Coronary artery (tissue), 2 donors: ENCODE measurements at regions not wholly inside any gene's neighbourhood (a gene's known extent, or its start where the extent isn't known, plus 50 kb on each side); places are given as distances from the start of the nearest gene placed in this dataset.

Experiments used
- DNase-seq: peaks from one replicate; pipeline ENCODE4 v3.0.0-alpha.2; 2017; ENCODE audit warnings: low spot score
- H3K27ac ChIP-seq, 2 donors: fragments of 200-600 bp; sonication (generic); one replicate each; pipeline ENCODE4 v1.5.1; 2016 to 2019
- H3K4me3 ChIP-seq: fragments of 200-600 bp; sonication (generic); 2 replicates; pipeline ENCODE4 v1.5.1; 2016; ENCODE audit warnings: mild to moderate bottlenecking, moderate library complexity
- CTCF ChIP-seq: fragments of 200-600 bp; sonication (generic); IDR thresholded peaks from one replicate; pipeline ENCODE4 v1.5.1; 2019; ENCODE audit warnings: antibody characterized with exemption

DNA sequence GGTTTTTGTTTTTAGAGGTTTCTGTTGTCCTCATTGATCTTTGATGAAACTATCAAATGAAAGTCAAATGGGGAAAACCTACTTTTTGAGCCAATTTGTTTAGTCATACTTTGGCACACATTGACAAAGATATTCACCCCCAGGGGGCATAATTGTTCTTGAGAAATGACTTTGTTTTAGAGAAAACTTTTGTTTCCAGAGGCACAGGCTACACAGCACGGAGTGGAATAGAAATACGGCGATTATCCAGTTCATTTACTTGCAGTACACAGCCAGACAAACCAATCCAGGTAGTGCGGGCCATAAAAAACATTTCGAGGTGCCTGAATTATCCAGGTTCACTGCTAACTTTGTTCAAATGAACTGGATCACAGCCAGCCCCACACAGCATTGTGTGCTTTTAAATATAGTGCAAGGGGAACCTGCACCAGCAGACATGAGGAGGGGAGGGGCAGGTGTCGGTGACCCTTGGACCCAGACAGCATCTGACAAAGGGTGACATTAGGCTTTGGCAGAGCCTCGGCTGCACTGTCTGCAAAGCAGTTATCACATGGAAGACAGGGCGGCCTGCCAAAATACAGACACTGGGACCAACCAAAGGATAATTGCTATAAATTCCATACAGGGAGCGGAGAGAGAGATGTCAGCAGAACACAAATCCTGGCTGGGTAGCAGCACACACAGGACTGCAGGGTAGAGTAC is 179.6 kb upstream of the NOCT start:
- H3K4me3 ChIP-seq: no peak overlapping the region
- TF ChIP-seq CTCF: no peak
- H3K27ac ChIP-seq: no peak overlapping the region
- DNase-seq: no peak

- H3K27ac ChIP-seq: no peak overlapping the region
- DNase-seq: no peak
- no peak overlapping the region for H3K4me3 ChIP-seq
- no peak for TF ChIP-seq CTCF
These were observed 181.6 kb upstream of the NOCT start for GRCh38 chr4:138833974-138834373.

DNA sequence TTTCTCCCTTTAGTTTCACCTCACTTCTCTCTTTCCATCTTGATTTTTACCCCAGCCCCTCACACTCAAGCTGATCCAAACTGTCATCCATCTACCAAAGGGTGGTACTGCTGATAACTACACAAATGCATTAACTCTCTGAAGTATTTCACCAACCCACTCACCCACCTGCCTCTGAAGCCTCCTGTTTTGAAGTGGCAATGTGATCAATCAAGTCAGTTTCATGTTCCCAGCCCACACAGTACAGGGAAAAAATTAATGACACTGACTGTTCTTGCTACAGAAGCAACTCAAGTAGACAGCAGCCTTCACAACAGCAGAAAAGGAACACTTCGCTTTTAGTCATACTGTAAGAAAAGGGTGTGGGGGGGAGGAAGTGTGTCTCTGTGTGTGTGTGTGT is 183.0 kb upstream of the NOCT start:
- H3K27ac ChIP-seq: no peak overlapping the region
- TF ChIP-seq CTCF: no peak
- no peak overlapping the region for H3K4me3 ChIP-seq
- no peak for DNase-seq

DNA sequence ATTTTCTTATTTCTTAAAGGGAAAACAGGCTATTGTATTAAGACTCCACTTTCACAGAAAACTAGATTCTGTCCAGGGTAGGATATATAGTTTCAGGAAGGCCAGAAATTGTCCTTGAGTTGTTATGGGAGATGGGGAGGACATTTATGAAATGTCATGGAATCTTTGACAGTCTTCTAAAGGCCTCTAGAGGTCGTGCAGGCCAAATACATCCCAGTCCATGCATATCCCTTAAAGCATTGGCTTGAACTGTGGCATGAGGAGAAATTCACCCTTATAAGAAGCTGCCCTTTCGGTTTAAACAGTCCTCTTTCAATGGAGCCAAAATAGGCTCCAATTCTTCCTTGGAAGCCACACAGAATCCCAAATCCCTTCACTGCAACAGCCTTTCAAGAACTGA is 183.6 kb upstream of the NOCT start:
- Histone ChIP-seq H3K4me3 (no peak overlapping the region), H3K27ac (no peak overlapping the region)
- DNase-seq: no peak
- no peak for TF ChIP-seq CTCF

GRCh38 chr4:138828926-138829325 is 186.7 kb upstream of the NOCT start:
- no peak for DNase-seq
- Histone ChIP-seq H3K27ac (no peak overlapping the region), H3K4me3 (no peak overlapping the region)
- no peak for TF ChIP-seq CTCF

DNA sequence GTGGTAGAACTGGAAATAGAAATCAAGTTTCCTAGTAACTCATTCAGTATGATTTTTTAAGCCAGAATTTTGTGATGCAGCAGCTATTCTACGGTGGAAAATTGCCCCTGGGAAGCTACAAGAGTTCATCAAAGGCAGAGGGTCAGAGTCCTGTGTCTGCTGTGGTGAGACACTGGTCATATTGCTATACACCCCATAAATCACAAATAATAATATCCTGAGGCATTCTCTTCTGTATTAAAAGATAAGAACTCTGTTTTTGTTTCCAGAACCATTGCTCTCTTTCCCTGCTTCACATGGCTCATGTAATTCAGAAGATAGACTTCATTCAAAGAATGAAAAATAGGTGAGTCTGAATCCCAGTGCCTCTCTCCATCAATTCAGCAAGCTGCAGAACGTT is 188.8 kb upstream of the NOCT start:
- DNase-seq: no peak
- H3K4me3 ChIP-seq: no peak overlapping the region
- TF ChIP-seq CTCF: no peak

DNA sequence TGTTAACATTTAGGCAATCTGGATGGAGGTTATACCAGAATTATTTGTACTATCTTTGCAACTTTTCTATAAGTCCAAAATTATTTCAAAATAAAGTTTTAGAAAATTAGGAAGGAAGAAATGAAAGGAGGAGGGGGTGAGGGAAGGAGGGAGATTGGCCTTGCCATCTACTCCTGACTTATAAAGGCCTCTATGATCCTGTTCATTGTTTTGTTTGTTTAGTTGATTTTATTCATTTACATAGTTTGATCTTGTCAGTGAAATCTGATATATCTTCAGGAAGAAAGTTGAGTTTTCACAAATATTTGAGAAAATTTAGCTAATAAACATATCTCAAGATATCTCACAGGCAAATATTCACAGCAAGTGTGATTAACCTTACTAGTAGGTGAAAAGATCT is 189.3 kb upstream of the NOCT start:
- Histone ChIP-seq H3K4me3 (no peak overlapping the region), H3K27ac (no peak overlapping the region)
- DNase-seq: no peak
- TF ChIP-seq CTCF: no peak

More for the DNA sequence above, 188.8 kb upstream of the NOCT start:
- no peak overlapping the region for H3K27ac ChIP-seq
